ACHN (cell line): ENCODE measurements at regions not wholly inside any gene's neighbourhood (a gene's known extent, or its start where the extent isn't known, plus 50 kb on each side); places are given as distances from the start of the nearest gene placed in this dataset.
A peak's percentile ranks its signal among the peaks of the same experiment; 100 is the strongest.

Source experiments
- DNase-seq: peaks from one replicate; pipeline ENCODE4 v3.0.0-alpha.2; 2015
- in situ Hi-C: cut with HindIII; loops from 2 replicates; pipeline ENCODE4 v1.10.0; 2017; ENCODE audit warnings: low sequenced_read_pairs, low pct_ligation_motif_present, low pct_unique_long_range_greater_than_20kb

DNA sequence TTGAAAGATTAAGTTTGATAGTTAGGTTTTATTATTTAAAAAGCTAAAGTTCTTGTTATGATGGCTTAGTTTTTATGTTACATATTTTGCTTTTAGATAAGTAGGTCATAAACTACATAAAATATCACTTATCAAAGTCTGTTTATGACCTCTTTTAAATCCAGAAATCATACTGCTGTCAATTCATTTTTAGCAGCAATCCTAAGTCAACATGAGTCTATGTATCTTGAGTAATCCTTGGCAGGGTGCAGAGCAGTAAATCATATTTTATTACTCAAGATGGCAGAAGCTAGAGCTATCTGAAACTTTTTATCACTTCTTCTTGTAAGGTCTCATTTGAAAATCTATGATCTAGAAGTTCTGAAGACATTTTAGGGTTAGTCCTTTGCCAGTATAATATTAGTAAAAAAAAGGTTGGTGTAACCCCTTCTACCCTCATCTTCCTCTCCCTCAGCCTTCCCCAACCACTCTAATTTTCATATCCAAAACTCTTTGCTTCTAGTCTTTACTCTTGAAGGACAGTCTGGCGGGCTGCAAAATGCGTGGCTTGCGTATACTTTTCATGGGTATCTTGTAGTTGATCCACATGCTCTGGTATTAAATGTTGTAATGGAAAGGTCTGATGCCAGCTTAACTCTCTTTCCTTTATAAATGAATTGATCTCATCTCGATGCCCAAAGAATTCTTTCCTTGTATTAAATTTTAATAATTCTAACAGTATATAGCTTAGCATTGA, 134.0 kb upstream of the THRB start:
- in situ Hi-C loops: no loop called here
- DNase-seq: no peak

DNA sequence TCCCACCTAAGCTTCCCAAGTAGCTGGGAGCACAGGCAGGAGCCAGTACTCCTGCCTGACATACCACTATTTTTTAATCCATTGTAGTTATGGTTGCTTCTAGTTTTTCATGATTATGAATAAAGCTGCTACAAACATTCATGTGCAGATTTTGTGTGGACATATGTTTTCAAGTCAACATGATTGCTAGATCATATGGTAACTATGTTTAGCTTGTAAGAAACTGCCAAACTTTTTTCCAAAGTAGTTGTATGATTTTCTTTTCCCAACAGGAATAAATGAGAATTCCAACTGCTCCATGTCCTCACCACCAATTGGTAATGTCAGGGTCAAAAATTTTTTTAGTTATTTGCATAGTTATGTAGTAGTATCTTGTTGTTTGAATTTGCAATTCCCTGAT, 136.8 kb upstream of the THRB start:
- DNase-seq: no peak
- in situ Hi-C loops: no loop called here

DNA sequence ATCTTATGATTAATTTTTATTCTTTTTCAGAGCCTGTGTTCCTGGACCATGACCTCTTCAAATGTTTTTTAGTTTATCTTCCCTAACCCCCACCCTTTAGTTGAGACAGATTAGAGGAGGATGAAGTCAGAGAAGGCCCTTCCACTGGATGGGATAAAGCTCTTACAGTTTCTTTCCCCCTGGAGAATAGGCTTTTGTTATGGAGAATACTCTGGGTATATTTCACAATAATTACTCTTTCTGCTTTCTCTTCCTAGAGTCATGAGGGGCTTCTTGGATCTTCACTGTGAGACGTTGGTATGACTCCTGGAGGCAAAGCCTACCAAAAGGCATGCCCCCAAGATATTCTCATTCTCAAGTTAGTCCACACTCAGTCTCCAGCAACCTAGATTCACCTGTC, 144.4 kb upstream of the THRB start:
- in situ Hi-C loops: no loop called here
- no peak for DNase-seq

DNA sequence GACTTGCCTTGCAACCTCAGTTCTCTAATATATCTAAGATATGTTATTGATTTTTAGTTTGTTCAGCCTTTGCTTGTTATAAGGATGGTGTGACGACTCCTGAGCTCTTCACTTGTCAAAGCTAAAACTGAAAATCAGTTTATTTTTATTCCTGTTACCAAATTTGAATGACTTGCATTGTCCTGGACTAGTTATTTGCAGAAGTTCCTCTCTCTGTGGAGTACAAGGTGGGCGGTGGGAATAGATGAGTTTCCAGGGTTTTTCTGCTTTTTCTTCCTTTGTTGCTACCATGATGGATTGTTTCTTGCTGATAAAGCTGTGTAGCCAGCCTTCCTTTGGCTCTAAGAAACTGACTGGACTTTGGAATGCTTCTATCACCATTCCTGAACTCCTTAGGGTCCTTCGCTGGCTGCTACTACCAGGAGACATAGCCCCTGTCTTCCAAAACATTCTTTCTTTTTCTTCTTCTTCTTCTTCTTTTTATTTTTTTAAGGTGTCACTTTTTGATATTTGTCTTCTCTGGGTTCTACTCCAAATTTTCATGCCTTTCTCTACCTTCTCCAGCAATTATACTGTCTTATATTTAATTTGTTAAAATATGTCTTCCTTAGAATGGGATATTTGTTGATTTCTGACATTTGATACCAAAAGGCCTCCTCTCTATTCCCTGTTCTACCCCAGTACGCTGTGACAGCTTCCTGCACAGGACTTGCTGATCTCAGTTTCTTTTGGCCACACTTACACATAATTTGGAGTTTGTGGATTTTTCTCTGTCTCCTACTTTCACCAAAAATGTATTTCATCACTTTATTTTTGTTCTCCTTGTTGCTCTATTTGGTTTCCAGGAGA, 145.1 kb upstream of the THRB start:
- in situ Hi-C loops: no loop called here
- DNase-seq: no peak

DNA sequence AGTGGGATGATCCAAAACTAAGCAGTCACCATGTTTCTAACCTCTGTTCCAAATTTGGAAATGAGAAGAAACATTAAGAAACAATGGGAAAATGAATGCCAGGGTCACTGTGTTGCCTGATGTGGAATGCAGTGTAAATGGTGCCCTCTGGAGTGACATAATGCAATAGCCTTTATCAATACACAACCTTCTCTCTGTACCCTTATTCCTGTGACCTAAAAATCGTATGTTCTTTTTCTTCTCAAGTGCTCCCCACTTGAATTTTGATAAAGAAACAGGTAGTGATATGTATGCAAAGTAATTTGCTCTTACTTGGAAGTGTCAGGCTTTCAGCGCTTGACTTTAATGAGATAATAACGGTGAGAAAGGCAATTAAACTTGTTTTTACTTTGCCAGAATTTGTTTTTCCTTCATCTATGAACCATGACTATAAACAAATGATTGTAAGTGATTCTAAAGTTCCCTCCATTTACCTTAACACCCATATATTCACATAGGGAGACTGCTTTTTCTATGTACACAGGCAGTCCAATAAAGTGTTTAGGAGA, 145.8 kb upstream of the THRB start:
- in situ Hi-C loops: no loop called here
- peak; percentile 29 for DNase-seq

DNA sequence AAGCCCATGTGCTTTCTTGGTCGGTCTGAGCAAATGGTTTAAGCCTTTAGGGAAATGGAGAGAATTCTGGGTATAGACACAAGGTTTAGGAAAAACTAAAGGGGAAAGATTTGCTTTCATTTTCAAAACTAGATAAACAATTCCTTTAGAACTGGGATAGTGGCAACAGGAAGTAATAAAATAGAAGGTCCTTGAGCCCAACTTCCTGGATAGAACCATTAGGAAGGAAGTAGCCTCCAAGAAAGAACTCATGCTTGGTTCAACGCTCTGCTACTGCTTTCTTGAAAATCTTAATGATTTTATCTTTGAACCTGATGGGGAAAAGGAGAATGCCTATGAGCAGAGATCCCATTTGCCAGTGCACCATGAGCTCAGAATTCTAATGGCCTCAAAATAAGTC, 147.0 kb upstream of the THRB start:
- in situ Hi-C loops: no loop called here
- DNase-seq: no peak

DNA sequence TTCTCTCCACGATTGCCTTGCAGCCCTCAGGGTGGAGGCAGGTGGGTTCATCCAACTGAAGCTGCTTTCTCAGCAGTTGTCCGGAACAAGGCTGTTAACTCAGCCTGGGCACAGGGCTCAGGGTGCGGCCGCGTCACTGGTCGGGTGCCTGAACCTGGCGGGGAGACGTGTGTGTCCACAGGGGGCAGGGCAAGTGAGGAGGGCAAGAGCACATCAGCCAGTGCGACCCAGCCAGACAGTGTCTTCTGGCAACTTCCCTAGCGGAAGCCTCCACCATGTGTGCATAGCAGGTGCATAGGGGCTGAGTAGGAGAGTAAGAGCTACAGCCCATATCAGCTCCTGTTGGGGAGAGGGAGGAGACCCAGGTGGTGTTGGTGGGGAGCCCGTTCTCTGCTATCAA, 150.4 kb upstream of the THRB start:
- no peak for DNase-seq
- in situ Hi-C loops: no loop called here

DNA sequence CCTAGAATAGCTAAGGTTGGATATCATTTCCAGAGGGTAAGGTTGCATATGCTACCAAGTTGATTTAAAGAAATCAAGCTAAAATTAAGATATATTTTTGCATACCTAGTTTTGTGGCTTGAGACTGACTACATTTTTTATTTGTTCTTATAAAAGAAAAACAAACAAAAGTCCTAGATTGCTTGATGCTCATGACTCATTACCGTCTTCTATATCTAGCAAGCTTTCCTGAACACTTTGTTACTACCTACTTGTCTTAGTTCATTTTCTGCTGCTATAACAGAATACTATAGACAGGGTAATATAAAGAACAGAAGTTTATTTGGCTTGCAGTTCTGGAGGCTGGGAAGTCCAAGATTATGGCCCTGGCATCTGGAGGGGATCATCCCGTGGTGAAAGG, 152.1 kb upstream of the THRB start:
- DNase-seq: no peak
- in situ Hi-C loops: no loop called here

DNA sequence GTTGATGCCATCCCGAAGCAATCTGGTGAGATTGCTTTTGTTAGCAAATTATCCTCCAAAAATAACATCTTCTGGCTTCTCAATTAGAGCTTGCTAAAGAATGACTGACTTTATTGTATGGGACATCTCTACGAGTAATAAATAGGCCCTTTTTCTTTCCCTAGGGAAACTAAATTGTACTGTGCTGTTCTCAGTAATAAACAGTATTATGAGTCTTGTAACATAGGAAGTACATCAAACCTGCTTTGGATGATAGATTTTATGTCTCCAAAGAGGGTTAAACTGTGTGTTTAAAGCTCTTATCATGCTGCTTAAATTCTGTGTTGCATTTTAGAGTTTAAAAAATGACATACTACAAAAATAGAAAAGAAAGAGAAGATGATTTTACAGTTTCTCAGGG, 153.4 kb upstream of the THRB start:
- in situ Hi-C loops: no loop called here
- DNase-seq: no peak

DNA sequence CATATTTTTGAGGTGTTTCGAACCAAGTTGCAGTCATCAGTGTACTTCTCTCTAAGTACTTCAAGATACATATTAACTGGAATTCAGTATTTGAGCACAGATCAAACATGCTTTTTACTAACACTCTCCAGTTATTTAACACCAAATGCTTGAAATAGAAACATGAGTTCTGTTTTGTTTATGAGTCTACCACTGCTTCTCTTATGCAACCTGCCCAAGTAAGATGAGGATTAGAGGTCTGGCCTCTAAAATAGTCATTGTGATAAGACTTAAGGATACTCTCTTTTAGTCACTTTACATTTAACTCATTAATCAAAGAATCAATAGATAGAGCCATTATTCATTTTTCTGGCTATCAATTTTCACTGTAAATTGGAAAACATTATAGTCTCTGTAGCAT, 156.2 kb upstream of the THRB start:
- DNase-seq: no peak
- in situ Hi-C loops: no loop called here

DNA sequence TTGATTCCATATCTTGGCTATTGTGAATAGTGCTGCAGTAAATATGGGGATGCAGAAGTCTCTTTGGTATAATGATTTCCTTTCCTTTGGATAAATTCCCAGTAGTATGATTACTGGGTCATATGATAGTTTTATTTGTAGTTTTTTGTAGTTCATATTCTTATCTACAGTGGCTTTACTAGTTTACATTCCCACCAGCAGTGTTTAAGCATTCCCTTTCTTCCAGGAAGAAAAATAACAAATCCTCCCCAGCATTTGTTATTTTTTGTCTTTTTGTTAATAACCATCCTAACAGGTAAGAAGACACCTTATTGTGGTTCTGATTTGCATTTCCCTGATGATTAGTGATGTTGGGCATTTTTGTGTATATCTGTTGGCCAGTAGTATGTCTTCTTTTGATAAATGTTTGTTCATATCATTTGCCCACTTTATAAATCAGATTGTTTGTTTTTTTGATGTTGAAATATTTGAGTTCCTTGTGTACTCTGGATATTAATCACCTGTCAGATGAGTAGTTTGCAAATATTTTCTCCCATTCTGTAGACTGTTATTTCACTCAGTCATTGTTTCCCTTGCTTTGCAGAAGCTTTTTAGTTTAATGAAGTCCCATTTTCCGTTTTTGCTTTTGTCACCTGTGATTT, 163.3 kb upstream of the THRB start:
- in situ Hi-C loops: no loop called here
- no peak for DNase-seq

DNA sequence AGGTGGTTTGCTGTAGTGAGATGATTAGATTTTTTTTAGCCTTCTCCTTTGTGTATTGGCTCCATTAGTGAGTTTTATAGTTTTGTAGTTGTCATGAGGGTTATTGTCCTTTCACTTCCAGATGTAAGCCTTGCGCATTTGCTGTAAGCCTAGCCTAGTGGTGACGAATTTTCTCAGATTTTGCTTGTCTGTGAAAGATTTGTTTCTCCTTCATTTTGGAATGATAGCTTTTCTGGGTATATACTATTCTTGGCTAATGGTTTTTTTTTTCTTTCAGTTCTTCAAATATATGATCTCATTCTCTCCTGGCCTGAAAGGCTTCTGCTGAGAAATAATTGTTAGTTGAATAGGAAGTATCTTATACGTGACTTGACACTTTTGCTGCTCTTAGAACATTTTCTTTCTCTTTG, 166.5 kb upstream of the THRB start:
- in situ Hi-C loops: no loop called here

DNA sequence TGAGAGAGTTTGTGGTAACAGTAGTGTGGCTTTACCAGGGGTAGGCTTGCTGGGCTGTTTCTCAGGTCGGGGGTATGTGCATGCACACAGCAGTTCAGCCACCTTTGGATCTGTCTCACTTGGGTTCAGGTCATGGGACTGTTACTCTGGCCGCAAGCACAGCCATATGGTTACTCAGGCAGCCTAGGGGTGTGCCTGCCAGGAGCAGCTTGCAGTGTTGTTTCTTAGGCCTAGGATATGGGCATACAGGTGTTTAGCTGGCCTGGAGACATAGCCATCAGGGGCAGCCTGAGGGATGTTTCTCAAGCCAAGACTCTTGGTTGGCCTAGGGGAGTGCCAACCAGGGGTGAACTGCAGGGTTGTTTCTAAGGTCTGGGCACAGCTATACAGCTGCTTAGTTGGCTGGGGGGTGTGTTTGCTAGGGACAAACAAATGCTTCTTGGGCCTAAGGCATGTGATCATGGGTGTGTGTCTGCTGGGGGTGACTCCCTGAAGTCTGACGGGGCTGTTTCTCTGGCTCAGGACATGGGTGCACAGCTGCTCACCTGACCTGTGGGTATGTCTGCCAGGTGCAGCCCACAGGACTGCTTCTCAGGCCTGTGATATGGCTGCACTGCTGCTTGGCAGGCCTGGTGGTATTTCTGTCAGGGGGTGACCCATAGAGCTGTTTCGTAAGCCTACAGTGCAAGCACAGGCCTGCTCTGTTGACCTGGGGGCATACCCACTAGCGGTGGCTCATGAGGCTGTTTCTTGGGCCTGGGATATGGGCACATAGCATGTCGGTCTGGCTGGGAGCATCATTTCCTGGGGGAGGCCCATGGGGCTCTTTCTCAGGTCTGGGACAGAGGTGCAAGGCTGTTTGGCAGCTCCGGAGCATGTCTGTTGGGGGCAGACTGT, 168.0 kb upstream of the THRB start:
- in situ Hi-C loops: no loop called here
- no peak for DNase-seq

More for the DNA sequence above, 166.5 kb upstream of the THRB start:
- no peak for DNase-seq

DNA sequence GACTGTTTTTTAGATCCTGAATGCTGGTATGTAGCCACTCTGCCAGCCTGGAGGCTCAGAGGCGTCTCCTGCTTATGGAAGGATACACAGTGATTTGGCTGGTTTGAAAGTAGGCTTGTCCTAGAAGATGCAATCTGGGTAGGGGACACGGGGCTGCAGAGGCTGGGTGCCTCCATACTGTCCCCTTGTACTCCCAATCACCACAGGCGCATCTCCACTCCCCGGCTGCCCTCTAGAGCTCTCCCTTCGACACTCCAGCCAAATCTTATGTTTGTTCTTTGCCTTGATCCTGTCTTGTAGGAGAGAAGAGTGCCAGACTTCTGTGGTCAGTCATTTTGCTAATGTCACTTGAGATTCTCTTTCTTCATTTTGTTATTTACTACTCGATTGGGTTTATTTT, 168.8 kb upstream of the THRB start:
- in situ Hi-C loops: no loop called here
- no peak for DNase-seq

DNA sequence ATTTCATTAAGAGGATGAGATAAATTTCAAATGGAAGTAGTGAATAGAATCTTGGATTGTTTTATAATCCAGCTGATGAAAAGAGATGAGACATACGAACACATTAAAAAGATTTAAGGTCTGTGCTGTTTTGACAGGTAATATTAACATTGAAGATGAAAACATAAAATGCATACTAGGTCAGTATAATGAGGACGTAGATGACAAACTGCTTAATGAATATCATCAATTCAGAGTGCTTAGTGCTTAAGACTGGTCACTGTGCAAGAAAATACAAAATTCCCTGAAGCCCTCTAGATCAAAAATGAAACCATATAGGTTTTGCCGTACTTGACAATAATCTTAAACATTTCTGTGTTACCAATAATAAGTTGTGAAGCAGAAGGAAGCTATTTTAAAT, 173.4 kb upstream of the THRB start:
- in situ Hi-C loops: no loop called here
- no peak for DNase-seq

DNA sequence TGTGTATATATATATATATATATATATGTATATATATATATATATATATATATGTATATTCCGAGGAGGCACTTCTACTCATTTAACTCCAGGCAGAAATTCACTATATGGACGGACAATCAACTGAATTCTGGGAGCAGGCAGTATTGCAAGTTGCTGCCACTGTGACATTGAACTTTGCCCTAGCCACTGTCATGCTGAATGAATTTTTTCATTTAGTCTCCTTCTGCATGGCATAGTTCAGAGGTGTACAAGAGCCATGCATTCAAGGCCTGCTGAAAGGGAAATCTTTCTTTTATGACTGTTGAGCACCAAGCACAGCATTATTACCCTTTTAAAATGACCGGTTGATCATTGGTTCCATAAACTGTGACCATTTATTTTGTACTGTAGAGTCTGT, 176.2 kb upstream of the THRB start:
- DNase-seq: no peak
- in situ Hi-C loops: no loop called here

DNA sequence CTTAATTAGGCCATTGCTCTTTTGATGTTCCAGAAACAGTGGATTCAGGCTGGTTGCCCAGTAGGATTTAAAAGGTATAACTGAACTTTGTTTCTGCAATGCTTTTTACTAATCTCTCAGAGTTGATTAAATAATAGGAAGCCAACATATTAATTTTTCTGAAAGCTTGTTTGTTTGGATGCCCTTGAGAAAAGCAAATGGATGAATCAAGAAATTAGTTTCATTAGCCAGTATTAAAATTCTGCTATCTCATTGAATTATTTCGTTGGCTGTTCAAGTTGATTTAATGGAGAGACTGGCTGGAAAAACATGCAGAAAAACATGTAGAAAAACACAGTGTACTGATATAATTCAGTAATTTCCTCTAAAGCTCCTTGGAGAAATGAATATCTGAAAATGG, 178.9 kb upstream of the THRB start:
- in situ Hi-C loops: no loop called here
- no peak for DNase-seq

DNA sequence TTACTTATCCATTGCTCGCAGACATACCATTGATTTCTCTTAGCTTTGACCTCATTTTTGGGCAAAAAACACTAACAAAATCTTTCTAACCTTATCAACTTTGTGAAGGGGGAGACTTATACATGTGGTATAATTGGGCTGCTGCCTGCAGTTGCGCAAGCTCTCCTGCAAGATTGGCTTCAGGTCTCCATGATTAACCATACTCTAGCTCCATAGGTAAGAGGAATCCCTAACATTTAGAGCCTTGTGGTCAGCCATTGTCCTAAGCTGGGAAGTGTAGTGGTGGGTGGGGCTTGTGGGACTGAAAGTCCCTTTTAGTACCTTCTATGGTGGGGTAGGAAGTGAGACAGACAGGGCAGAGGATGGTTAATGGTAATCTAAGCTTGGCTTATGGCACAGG, 179.6 kb upstream of the THRB start:
- in situ Hi-C loops: no loop called here

More for the DNA sequence above, 179.6 kb upstream of the THRB start:
- no peak for DNase-seq
